OCI-LY3 (cell line): ENCODE measurements at regions not wholly inside any gene's neighbourhood (a gene's known extent, or its start where the extent isn't known, plus 50 kb on each side); places are given as distances from the start of the nearest gene placed in this dataset.

Source experiments
- EZH2phosphoT487 ChIP-seq: fragments of 200-600 bp; shearing (Covaris generic); IDR thresholded peaks from 2 replicates; pipeline ENCODE4 v1.6.1; 2018; ENCODE audit warnings: antibody characterized with exemption, mixed run types, low read depth
- TF ChIP-seq, protein P1 (sequence below): fragments of 200-600, 300-600 bp; sonication (generic); IDR thresholded peaks from 2 replicates; pipeline ENCODE4 v1.5.1; 2014; ENCODE audit warnings: antibody characterized with exemption, low read length, low read depth

DNA sequence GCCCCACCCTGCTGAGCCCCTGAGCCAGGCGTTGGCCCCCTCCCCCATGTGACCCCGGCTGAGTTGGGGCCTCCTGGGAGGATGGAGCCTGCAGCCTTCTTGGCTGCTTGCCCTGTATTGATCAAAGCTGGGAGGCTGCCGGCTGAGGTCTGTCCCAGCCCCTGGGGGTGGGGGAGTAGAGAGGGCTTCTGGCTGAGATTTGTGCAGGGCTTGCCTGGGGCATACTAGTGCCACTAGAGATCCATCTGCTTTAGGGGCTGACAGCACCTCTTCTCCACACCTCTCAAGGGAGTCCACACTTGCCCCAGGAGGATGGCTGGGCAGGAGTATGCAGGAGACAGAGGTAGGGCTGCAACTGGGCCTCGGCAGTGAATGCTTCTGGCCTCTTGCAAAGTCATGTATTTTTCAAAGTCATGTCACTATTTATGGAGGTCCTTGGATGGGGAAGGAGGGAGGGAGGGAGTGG, 53.6 kb upstream of the SSBP3 start:
- TF ChIP-seq, protein P1, sequence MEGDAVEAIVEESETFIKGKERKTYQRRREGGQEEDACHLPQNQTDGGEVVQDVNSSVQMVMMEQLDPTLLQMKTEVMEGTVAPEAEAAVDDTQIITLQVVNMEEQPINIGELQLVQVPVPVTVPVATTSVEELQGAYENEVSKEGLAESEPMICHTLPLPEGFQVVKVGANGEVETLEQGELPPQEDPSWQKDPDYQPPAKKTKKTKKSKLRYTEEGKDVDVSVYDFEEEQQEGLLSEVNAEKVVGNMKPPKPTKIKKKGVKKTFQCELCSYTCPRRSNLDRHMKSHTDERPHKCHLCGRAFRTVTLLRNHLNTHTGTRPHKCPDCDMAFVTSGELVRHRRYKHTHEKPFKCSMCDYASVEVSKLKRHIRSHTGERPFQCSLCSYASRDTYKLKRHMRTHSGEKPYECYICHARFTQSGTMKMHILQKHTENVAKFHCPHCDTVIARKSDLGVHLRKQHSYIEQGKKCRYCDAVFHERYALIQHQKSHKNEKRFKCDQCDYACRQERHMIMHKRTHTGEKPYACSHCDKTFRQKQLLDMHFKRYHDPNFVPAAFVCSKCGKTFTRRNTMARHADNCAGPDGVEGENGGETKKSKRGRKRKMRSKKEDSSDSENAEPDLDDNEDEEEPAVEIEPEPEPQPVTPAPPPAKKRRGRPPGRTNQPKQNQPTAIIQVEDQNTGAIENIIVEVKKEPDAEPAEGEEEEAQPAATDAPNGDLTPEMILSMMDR: no peak
- TF ChIP-seq EZH2phosphoT487: no peak
